ENCODE measurements at regions not wholly inside any gene's neighbourhood (a gene's known extent, or its start where the extent isn't known, plus 50 kb on each side); places are given as distances from the start of the nearest gene placed in this dataset.

DNA sequence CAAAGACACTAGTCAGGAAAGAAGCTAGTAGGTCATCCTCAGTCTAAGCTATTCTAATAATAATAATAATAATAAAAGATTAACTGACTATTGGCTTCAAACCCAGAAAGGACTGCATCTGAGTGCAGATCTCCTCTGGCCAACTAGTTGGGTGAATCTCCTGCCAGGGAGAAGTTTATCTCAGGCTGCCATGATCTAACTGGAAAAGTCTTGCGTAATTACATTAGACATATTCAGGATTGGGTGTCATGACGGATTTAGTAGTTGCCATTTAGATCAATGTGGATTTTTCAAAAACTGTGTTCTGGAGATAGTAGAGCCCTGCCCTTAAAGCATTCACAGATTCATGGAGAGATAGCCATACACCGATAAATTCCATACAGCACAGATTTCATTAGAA, 69.5 kb downstream of the KIF2B start:
- no peak for TF ChIP-seq BHLHE40 (IDR thresholded peaks at IDR 0.05; ENCODE audit: low read depth, low read length)
- TF ChIP-seq CEBPB (IDR thresholded peaks at IDR 0.05; ENCODE audit: low read depth, low read length) = peak; percentile 52
- no peak overlapping the region for H2AK9ac ChIP-seq (replicated peaks; ENCODE audit: low read depth, low read length, poor library complexity)
- no peak overlapping the region for H3K4me2 ChIP-seq (ENCODE audit: low read depth, low read length)
- ChIA-PET CTCF (no interaction called here), POLR2A (ENCODE audit: unreplicated experiment) (no interaction called here)
- H3K27me3 ChIP-seq (ENCODE audit: control insufficient read depth, insufficient read depth, low read length) = no peaks in the 10 kb centered on the region
- H4K8ac ChIP-seq (ENCODE audit: low read depth in 2 of 2, low read length in 2 of 2) = no peak overlapping the region
- no peaks in the 10 kb centered on the region for H3K4me1 ChIP-seq (ENCODE audit: control insufficient read depth, insufficient read depth, low read length)
- ATAC-seq (ENCODE audit: low read depth) = no peak
- H4K91ac ChIP-seq (ENCODE audit: insufficient read depth, low read depth, low read length) = no peak overlapping the region
- no peak overlapping the region for H4K5ac ChIP-seq (ENCODE audit: low read depth, low read length)
- no peak overlapping the region for H3K14ac ChIP-seq (replicated peaks; ENCODE audit: low read depth, low read length)
- no peak overlapping the region for H2BK20ac ChIP-seq (ENCODE audit: low read depth, low read length)
- H2BK5ac ChIP-seq (ENCODE audit: low read depth, low read length, poor library complexity, severe bottlenecking) = no peak overlapping the region
- no peak overlapping the region for H3K23ac ChIP-seq (ENCODE audit: low read depth, low read length)
- no peaks in the 10 kb centered on the region for H3K9me1 ChIP-seq (ENCODE audit: insufficient read depth, low read length)
- no peak overlapping the region for H2AK5ac ChIP-seq (ENCODE audit: low read depth, low read length)
- H3K9me3 ChIP-seq (ENCODE audit: control insufficient read depth, insufficient read depth, low read length) = peaks cover 3% of the 10 kb centered on the region; the same call in 1 of the 2 replicates
- H3K9ac ChIP-seq (ENCODE audit: low read depth, low read length) = no peak overlapping the region
- H2BK15ac ChIP-seq (ENCODE audit: low read depth, low read length) = no peak overlapping the region
- no peak overlapping the region for H2BK120ac ChIP-seq (ENCODE audit: low read depth, low read length)
- no peak for DNase-seq
- dilution Hi-C loops (cut with HindIII; ENCODE audit: low sequenced_read_pairs, unreplicated experiment) = no loop called here
- H3K27ac ChIP-seq (ENCODE audit: insufficient read depth, low read length) = no peak overlapping the region
- no peaks in the 10 kb centered on the region for H3K79me1 ChIP-seq (ENCODE audit: low read depth in 1 of 2, low read length in 2 of 2)
- in situ Hi-C loops (cut with MboI; ENCODE audit: low sequenced_read_pairs) = no loop called here
- no peaks in the 10 kb centered on the region for H3K36me3 ChIP-seq (ENCODE audit: control insufficient read depth, insufficient read depth, low read length)
- no peak overlapping the region for H2AFZ ChIP-seq (replicated peaks; ENCODE audit: low read length, poor library complexity)
- no peak overlapping the region for H3K4me3 ChIP-seq (ENCODE audit: insufficient read depth, low read depth, low read length)
- no peak overlapping the region for H3K4ac ChIP-seq (ENCODE audit: low read depth, low read length)
- intact Hi-C loops (cut with micrococcal nuclease) = no loop called here
- no peak overlapping the region for H3K56ac ChIP-seq (ENCODE audit: extremely low read depth, insufficient read depth, low read length)
- BruUV-seq (replicated peaks) = no TSS peak
- H4K20me1 ChIP-seq (ENCODE audit: insufficient read depth, low read length) = no peaks in the 10 kb centered on the region
- no peak overlapping the region for H3K18ac ChIP-seq (ENCODE audit: low read depth, low read length)
- no CpG with 5 or more reads among the region's 3 CpGs for WGBS, 2 experiments (ENCODE audit: extremely low coverage in 2 of 2, insufficient read length in 1 of 2)

Measured in IMR-90 (cell line).